ENCODE measurements at regions not wholly inside any gene's neighbourhood (a gene's known extent, or its start where the extent isn't known, plus 50 kb on each side); places are given as distances from the start of the nearest gene placed in this dataset.

- no peak for TF ChIP-seq TAF1 (conservative IDR thresholded peaks at IDR 0.05)
- no peak for TF ChIP-seq CTCF (IDR thresholded peaks at IDR 0.05; ENCODE audit: low read depth, low read length, missing input control)
- no peak for TF ChIP-seq HNF4A (conservative IDR thresholded peaks at IDR 0.05)
Observed at GRCh38 chr1:103958699-103959098, 209.0 kb downstream of the AMY1C start.

Measured in liver (tissue), 3 donors.